Neural cell (in vitro differentiated cells): ENCODE measurements at regions not wholly inside any gene's neighbourhood (a gene's known extent, or its start where the extent isn't known, plus 50 kb on each side); places are given as distances from the start of the nearest gene placed in this dataset.

Experiments used
- MXI1 ChIP-seq: fragments of 450-650 bp; conservative IDR thresholded peaks from 2 replicates; pipeline ENCODE4 v1.6.1; 2014; ENCODE audit warnings: antibody characterized with exemption, mild to moderate bottlenecking; ENCODE audit not compliant: poor library complexity, severe bottlenecking
- POLR2AphosphoS5 ChIP-seq: IDR thresholded peaks from 2 replicates; pipeline ENCODE4 v1.6.1; 2012
- SMC3 ChIP-seq: fragments of 450-650 bp; conservative IDR thresholded peaks from 2 replicates; pipeline ENCODE4 v1.6.1; 2014; ENCODE audit warnings: antibody characterized with exemption, mild to moderate bottlenecking, moderate library complexity; ENCODE audit not compliant: poor library complexity
- TF ChIP-seq, protein P1 (sequence below): fragments of 450-650 bp; IDR thresholded peaks from 2 replicates; pipeline ENCODE4 v1.5.1; 2014; ENCODE audit warnings: antibody characterized with exemption, mild to moderate bottlenecking, moderate library complexity; ENCODE audit not compliant: poor library complexity, severe bottlenecking
- TF ChIP-seq, protein P2 (sequence below): IDR thresholded peaks from 2 replicates; pipeline ENCODE4 v1.6.1; 2012; ENCODE audit warnings: borderline replicate concordance

DNA sequence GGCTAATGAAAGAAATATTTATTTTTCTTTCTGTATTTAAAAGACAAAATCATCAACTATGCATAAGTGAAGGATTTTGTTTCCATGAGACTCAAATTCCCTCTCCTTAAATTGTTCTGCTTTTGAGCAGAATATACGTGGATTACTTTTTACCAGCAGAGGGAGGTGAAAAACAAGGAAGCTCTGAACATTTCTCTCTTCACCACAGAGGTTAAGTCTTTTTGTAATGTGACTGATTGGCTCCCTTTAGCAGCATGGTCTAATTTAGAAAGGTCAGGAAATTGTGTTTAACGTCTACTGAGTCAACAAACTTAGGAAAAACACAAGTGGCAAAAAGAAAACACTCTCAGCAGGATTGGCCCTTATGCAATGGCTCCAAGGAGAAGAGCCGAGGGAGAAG is 55.1 kb upstream of the F9 start:
- no peak for TF ChIP-seq POLR2AphosphoS5
- TF ChIP-seq, protein P1, sequence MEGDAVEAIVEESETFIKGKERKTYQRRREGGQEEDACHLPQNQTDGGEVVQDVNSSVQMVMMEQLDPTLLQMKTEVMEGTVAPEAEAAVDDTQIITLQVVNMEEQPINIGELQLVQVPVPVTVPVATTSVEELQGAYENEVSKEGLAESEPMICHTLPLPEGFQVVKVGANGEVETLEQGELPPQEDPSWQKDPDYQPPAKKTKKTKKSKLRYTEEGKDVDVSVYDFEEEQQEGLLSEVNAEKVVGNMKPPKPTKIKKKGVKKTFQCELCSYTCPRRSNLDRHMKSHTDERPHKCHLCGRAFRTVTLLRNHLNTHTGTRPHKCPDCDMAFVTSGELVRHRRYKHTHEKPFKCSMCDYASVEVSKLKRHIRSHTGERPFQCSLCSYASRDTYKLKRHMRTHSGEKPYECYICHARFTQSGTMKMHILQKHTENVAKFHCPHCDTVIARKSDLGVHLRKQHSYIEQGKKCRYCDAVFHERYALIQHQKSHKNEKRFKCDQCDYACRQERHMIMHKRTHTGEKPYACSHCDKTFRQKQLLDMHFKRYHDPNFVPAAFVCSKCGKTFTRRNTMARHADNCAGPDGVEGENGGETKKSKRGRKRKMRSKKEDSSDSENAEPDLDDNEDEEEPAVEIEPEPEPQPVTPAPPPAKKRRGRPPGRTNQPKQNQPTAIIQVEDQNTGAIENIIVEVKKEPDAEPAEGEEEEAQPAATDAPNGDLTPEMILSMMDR = no peak
- no peak for TF ChIP-seq SMC3
- no peak for TF ChIP-seq MXI1
- TF ChIP-seq, protein P2, sequence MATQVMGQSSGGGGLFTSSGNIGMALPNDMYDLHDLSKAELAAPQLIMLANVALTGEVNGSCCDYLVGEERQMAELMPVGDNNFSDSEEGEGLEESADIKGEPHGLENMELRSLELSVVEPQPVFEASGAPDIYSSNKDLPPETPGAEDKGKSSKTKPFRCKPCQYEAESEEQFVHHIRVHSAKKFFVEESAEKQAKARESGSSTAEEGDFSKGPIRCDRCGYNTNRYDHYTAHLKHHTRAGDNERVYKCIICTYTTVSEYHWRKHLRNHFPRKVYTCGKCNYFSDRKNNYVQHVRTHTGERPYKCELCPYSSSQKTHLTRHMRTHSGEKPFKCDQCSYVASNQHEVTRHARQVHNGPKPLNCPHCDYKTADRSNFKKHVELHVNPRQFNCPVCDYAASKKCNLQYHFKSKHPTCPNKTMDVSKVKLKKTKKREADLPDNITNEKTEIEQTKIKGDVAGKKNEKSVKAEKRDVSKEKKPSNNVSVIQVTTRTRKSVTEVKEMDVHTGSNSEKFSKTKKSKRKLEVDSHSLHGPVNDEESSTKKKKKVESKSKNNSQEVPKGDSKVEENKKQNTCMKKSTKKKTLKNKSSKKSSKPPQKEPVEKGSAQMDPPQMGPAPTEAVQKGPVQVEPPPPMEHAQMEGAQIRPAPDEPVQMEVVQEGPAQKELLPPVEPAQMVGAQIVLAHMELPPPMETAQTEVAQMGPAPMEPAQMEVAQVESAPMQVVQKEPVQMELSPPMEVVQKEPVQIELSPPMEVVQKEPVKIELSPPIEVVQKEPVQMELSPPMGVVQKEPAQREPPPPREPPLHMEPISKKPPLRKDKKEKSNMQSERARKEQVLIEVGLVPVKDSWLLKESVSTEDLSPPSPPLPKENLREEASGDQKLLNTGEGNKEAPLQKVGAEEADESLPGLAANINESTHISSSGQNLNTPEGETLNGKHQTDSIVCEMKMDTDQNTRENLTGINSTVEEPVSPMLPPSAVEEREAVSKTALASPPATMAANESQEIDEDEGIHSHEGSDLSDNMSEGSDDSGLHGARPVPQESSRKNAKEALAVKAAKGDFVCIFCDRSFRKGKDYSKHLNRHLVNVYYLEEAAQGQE = no peak
